Testis (tissue), 2 donors: ENCODE measurements at regions not wholly inside any gene's neighbourhood (a gene's known extent, or its start where the extent isn't known, plus 50 kb on each side); places are given as distances from the start of the nearest gene placed in this dataset.

Experiments used
- DNase-seq: peaks from one replicate; pipeline ENCODE4 v3.0.0-alpha.2; 2019
- H3K27ac ChIP-seq, 2 donors: fragments of 200-600 bp; sonication (generic); one replicate each; pipeline ENCODE4 v1.5.1; 2019
- H3K27me3 ChIP-seq: fragments of 200-600 bp; sonication (generic); one replicate; pipeline ENCODE4 v1.5.1; 2019
- H3K36me3 ChIP-seq: fragments of 200-600 bp; sonication (generic); one replicate; pipeline ENCODE4 v1.5.1; 2017; ENCODE audit warnings: low read depth; ENCODE audit errors: missing control alignments
- H3K4me1 ChIP-seq: fragments of 200-600 bp; sonication (generic); one replicate; pipeline ENCODE4 v1.5.1; 2019
- H3K4me3 ChIP-seq, 2 donors: fragments of 200-600 bp; sonication (generic); one replicate each; pipeline ENCODE4 v1.5.1; 2017 to 2019
- H3K9me3 ChIP-seq: fragments of 200-600 bp; sonication (generic); one replicate; pipeline ENCODE4 v1.5.1; 2017
- POLR2A ChIP-seq: fragments of 450-650 bp; IDR thresholded peaks from one replicate; pipeline ENCODE4 v1.6.1; 2017; ENCODE audit warnings: antibody characterized with exemption, mild to moderate bottlenecking, moderate library complexity
- WGBS, 2 donors: methylation state at CpG; one replicate each; pipeline ENCODE4 v1.1.5; 2018; 5-methylcytosine and 5-hydroxymethylcytosine counted together
- intact Hi-C: fragments of 100-400 bp; cut with DNase I; formaldehyde crosslinking; loops from one replicate; pipeline ENCODE4 v1.15.1; 2023; ENCODE audit warnings: low total_unique reads
- TF ChIP-seq, protein P1 (sequence below), 3 experiments: fragments of 450-650 bp in 2 of 3; fragments of 200-600 bp in 1 of 3; sonication (generic) in 1 of 3; IDR thresholded peaks; one replicate each; pipeline ENCODE4 v1.5.1; 2016 to 2019; ENCODE audit warnings: antibody characterized with exemption in 3 of 3, mild to moderate bottlenecking in 2 of 3, moderate library complexity in 1 of 3

DNA sequence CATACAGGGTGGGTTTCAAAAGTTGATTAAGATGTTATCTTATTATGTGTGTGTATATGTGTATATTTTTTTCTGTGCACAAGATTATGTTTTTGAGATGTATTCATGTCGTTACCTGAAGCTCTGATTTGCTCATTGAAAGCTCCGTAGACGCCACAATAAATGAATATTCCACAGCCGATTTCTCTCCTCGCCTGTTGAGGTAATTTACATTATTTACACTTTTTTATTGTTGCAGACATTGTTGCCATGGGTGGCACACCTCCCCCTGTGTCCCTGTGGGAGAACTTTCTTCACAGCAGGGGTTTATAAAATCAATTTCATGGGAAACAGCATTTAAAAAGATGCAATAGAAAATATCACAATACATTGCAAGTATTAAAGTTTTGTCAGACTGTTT lies 100.6 kb downstream of the GLI2 start:
- 91 to 94% methylated on average over 5 of the region's 5 CpGs for WGBS, 2 donors
- DNase-seq, result no peak
- intact Hi-C loops, result no loop called here

DNA sequence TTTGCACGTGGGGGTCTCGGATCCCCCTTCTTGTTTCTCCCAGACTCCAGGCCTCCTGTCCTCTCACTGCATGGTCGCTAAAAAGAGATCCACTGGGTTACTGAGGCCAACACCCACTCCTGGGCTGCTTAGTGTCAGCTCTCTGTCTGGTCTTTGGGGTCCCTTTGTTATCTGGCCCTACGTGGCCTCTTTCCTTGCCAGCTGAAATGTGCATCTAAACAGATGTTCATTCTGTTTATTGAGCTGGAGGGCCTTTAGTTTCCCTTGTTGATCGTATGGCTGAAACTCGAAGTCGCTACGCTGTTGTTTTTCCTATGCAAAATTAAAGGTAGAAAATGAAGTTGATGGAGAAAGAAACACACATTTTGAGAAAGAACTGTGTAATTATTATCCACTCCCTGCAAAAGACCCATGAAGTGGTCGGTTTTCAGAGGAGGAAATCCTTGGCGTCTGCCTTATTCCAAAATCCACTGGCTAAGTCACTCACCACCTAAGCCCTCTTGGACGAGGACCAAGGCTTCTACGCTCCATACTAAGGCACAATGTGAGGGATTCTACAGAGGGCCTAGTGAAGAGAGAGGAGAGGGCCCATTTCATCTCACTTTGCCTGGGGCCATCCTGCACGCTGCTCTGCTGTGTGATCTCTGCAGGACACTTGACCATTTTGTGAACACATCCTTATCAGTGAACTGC lies 105.3 kb downstream of the GLI2 start:
- H3K9me3 ChIP-seq, result no peaks in the 10 kb centered on the region
- no peak overlapping the region for H3K27ac ChIP-seq
- no peaks in the 10 kb centered on the region for H3K36me3 ChIP-seq
- H3K4me3 ChIP-seq, result no peak overlapping the region
- no peaks in the 10 kb centered on the region for H3K27me3 ChIP-seq
- no peak for TF ChIP-seq POLR2A
- TF ChIP-seq, protein P1, sequence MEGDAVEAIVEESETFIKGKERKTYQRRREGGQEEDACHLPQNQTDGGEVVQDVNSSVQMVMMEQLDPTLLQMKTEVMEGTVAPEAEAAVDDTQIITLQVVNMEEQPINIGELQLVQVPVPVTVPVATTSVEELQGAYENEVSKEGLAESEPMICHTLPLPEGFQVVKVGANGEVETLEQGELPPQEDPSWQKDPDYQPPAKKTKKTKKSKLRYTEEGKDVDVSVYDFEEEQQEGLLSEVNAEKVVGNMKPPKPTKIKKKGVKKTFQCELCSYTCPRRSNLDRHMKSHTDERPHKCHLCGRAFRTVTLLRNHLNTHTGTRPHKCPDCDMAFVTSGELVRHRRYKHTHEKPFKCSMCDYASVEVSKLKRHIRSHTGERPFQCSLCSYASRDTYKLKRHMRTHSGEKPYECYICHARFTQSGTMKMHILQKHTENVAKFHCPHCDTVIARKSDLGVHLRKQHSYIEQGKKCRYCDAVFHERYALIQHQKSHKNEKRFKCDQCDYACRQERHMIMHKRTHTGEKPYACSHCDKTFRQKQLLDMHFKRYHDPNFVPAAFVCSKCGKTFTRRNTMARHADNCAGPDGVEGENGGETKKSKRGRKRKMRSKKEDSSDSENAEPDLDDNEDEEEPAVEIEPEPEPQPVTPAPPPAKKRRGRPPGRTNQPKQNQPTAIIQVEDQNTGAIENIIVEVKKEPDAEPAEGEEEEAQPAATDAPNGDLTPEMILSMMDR (IDR thresholded peaks at IDR 0.05), result no peak
- WGBS, 2 donors, result 89 to 90% methylated on average over 13 of the region's 13 CpGs
- DNase-seq, result no peak
- peaks cover 38% of the 10 kb centered on the region for H3K4me1 ChIP-seq
- intact Hi-C loops, result no loop called here

More for the DNA sequence above, 100.6 kb downstream of the GLI2 start:
- TF ChIP-seq, protein P1 (IDR thresholded peaks at IDR 0.05), result no peak
- no peak for TF ChIP-seq POLR2A
- H3K9me3 ChIP-seq, result no peaks in the 10 kb centered on the region
- H3K36me3 ChIP-seq, result no peaks in the 10 kb centered on the region
- no peaks in the 10 kb centered on the region for H3K27me3 ChIP-seq
- H3K4me3 ChIP-seq, result no peak overlapping the region
- no peak overlapping the region for H3K27ac ChIP-seq
- H3K4me1 ChIP-seq, result peaks cover 1% of the 10 kb centered on the region

DNA sequence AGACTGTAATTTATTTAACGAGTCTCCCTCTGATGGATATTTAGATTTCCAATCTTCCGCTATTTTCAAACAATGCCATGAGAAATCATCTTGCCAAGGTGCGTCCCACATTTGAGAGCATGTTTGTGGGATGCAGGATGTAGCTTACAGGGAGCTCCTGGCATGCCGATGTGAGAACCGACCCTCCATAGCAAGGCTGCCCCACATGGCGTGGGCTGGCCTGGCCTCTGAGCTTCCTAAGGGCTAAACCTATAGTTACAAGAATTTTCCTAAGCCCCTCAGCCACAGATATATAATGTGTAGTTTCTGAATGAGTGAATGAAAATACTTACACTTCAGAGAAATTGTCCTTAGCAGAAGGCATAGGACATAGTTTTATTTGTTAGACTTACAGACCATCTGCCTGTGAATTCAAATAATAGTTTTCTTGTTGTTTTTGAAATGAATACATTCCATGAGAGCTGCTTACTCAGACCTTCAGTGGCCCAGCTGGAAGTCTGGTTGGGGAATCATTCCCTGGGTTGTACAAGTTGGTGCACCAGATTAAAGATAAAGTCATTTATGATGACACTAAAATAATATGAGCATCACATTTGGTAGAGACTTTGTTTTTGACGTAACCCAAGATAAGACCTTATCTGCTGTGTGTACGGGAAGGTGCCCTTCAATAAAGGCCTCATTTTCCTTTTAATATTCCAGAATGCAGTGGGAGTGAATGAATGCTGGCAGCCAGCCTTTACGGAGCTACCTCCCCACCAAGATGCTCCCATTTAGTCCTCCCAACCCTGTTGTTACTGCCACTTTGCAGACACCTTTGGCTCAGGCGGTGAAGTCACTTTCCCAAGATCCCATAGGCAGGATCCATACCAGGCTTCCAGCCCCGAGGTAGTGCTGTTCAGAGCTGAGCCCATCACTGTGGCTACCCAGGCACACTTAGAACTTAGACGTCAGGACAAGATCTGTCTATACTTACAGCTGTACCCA lies 107.1 kb downstream of the GLI2 start:
- Histone ChIP-seq H3K27ac (peak overlapping the region; percentile 30 to 69), H3K4me3 (no peak overlapping the region), H3K36me3 (no peaks in the 10 kb centered on the region), H3K9me3 (no peaks in the 10 kb centered on the region), H3K4me1 (peaks cover 48% of the 10 kb centered on the region), H3K27me3 (no peaks in the 10 kb centered on the region)
- no peak for TF ChIP-seq POLR2A
- TF ChIP-seq, protein P1 (IDR thresholded peaks at IDR 0.05), result no peak
- DNase-seq, result peak; percentile 59
- intact Hi-C loops, result no loop called here
- WGBS, 2 donors, result 65 to 72% methylated on average over 12 of the region's 12 CpGs

DNA sequence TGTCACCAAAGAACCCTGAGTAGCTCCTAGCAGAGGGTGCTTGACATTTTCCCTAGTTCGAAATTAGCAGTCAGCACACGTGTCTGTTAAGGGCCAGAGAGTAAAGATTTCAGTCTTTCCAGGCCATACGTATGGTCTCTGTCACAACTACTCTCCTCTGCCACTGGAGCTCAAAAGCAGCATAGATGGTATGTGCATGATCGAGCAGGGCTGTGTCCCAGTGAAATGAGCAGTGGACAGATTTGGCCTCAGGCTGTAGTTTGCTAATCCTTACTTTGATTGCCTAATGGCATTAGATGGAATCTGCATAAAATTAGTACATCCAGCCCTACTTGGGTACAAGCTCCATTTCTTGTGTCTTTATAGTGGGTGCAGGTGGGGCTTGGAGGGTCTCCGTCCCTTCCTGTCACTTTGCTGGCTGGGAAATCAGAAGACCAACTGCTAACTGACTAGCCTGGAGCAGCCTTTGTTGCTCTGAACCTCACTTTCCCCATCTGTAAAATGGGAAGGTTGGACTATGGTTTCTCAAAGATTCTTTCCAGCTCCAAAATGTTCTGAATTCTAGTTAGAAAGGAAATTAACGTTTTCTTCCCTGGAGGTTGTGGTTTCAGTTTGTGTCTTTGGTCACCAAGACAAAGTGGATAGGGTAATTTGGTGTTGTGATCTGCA lies 108.5 kb downstream of the GLI2 start:
- H3K27me3 ChIP-seq, result no peaks in the 10 kb centered on the region
- H3K4me3 ChIP-seq, result no peak overlapping the region
- no peak for DNase-seq

More for the DNA sequence above, 108.5 kb downstream of the GLI2 start:
- 74 to 85% methylated on average over 6 of the region's 6 CpGs for WGBS, 2 donors
- peaks cover 48% of the 10 kb centered on the region for H3K4me1 ChIP-seq
- no peaks in the 10 kb centered on the region for H3K36me3 ChIP-seq
- peak overlapping the region in 1 of 2 donors; percentile 2 for H3K27ac ChIP-seq
- no peaks in the 10 kb centered on the region for H3K9me3 ChIP-seq
- intact Hi-C loops, result no loop called here
- TF ChIP-seq POLR2A, result no peak
- TF ChIP-seq, protein P1 (IDR thresholded peaks at IDR 0.05), result no peak
